MCF 10A (cell line): ENCODE measurements at regions not wholly inside any gene's neighbourhood (a gene's known extent, or its start where the extent isn't known, plus 50 kb on each side); places are given as distances from the start of the nearest gene placed in this dataset.

Source experiments
- BruUV-seq: library from RNA; stranded (reverse); fragments of 400-500 nt; replicated peaks from 2 replicates; lab custom pipeline; 2021; lab: Mats Ljungman, UMichigan
- CTCF ChIA-PET: fragments of 300-600 bp; sonication (Branson Sonifier 250); formaldehyde crosslinking; extraction: SDS; loops from one replicate; lab custom pipeline; 2021; ENCODE audit warnings: antibody characterized with exemption, inconsistent platforms; lab: Yijun Ruan, JAX
- POLR2A ChIA-PET: fragments of 300-600, 350-650 bp; sonication (Branson Sonifier 250); formaldehyde crosslinking; extraction: SDS; loops from one replicate; lab custom pipeline; 2020; ENCODE audit warnings: antibody characterized with exemption, inconsistent platforms; lab: Yijun Ruan, JAX
- DNase-seq: peaks from one replicate; pipeline ENCODE4 v3.0.0-alpha.2; 2018; ENCODE audit not compliant: unreplicated experiment
- H3K27ac Mint-ChIP-seq: one replicate; pipeline ENCODE4 v1.8.0; 2022; ENCODE audit warnings: mild to moderate bottlenecking, low read depth, mixed read lengths; ENCODE audit not compliant: unreplicated experiment
- H3K27me3 Mint-ChIP-seq: one replicate; pipeline ENCODE4 v1.8.0; 2022; ENCODE audit warnings: mixed read lengths; ENCODE audit not compliant: insufficient read depth, unreplicated experiment
- H3K36me3 Mint-ChIP-seq: one replicate; pipeline ENCODE4 v1.8.0; 2022; ENCODE audit warnings: mild to moderate bottlenecking, moderate library complexity, mixed read lengths; ENCODE audit not compliant: insufficient read depth, unreplicated experiment
- H3K4me1 Mint-ChIP-seq: one replicate; pipeline ENCODE4 v1.8.0; 2022; ENCODE audit warnings: mixed read lengths; ENCODE audit not compliant: insufficient read depth, unreplicated experiment
- H3K4me3 Mint-ChIP-seq: one replicate; pipeline ENCODE4 v1.8.0; 2022; ENCODE audit warnings: mild to moderate bottlenecking, moderate library complexity, mixed read lengths; ENCODE audit not compliant: unreplicated experiment
- H3K9me3 Mint-ChIP-seq: one replicate; pipeline ENCODE4 v1.8.0; 2022; ENCODE audit warnings: mixed read lengths; ENCODE audit not compliant: unreplicated experiment
- CTCF ChIP-seq: fragments of 200-600 bp; IDR thresholded peaks from one replicate; pipeline ENCODE4 v1.8.0; 2022; ENCODE audit warnings: antibody characterized with exemption, mild to moderate bottlenecking; ENCODE audit not compliant: unreplicated experiment
- intact Hi-C: fragments of 100-400 bp; cut with micrococcal nuclease; formaldehyde crosslinking; loops from 2 replicates; pipeline ENCODE4 v1.14.1; 2022

GRCh38 chr11:37786214-37786755 lies 1188.2 kb upstream of the RAG2 start:
- Mint-ChIP-seq H3K27ac (peak overlapping the region; percentile 10), H3K4me1 (peaks cover 16% of the 10 kb centered on the region), H3K9me3 (peaks cover 30% of the 10 kb centered on the region), H3K4me3 (no peak overlapping the region), H3K36me3 (no peaks in the 10 kb centered on the region), H3K27me3 (no peaks in the 10 kb centered on the region)
- ChIA-PET POLR2A (interaction anchor here (1.0 kb wide), 1 partner anchor 11 kb away, joined by 3 read pairs; no protein-coding TSS in a partner anchor), CTCF (no interaction called here)
- TF ChIP-seq CTCF: no peak
- BruUV-seq: no TSS peak
- DNase-seq: peak; percentile 60
- intact Hi-C loops: no loop called here

GRCh38 chr11:37774441-37774840 lies 1176.4 kb upstream of the RAG2 start:
- Mint-ChIP-seq H3K9me3 (no peaks in the 10 kb centered on the region), H3K36me3 (no peaks in the 10 kb centered on the region), H3K4me1 (no peaks in the 10 kb centered on the region), H3K27ac (no peak overlapping the region), H3K4me3 (no peak overlapping the region), H3K27me3 (no peaks in the 10 kb centered on the region)
- BruUV-seq: no TSS peak
- no peak for DNase-seq
- CTCF ChIA-PET: no interaction called here
- TF ChIP-seq CTCF: no peak
- POLR2A ChIA-PET: interaction anchor here (1.4 kb wide), 1 partner anchor 12 kb away, joined by 3 read pairs; no protein-coding TSS in a partner anchor
- intact Hi-C loops: no loop called here

GRCh38 chr11:37770145-37770544 lies 1172.1 kb upstream of the RAG2 start:
- no peaks in the 10 kb centered on the region for H3K36me3 Mint-ChIP-seq
- H3K4me1 Mint-ChIP-seq: no peaks in the 10 kb centered on the region
- H3K27me3 Mint-ChIP-seq: no peaks in the 10 kb centered on the region
- intact Hi-C loops: no loop called here
- no peak for DNase-seq
- H3K4me3 Mint-ChIP-seq: no peak overlapping the region
- ChIA-PET CTCF (interaction anchor here (0.6 kb wide), 1 partner anchor 1056 kb away, joined by 4 read pairs; no protein-coding TSS in a partner anchor), POLR2A (no interaction called here)
- no peak overlapping the region for H3K27ac Mint-ChIP-seq
- H3K9me3 Mint-ChIP-seq: no peaks in the 10 kb centered on the region
- TF ChIP-seq CTCF: no peak
- BruUV-seq: no TSS peak

GRCh38 chr11:37762079-37762478 lies 1164.0 kb upstream of the RAG2 start:
- H3K36me3 Mint-ChIP-seq: no peaks in the 10 kb centered on the region
- TF ChIP-seq CTCF: no peak
- peaks cover 14% of the 10 kb centered on the region for H3K9me3 Mint-ChIP-seq
- H3K4me1 Mint-ChIP-seq: no peaks in the 10 kb centered on the region
- CTCF ChIA-PET: no interaction called here
- DNase-seq: no peak
- POLR2A ChIA-PET: no interaction called here
- H3K27ac Mint-ChIP-seq: no peak overlapping the region
- intact Hi-C loops: no loop called here
- no peak overlapping the region for H3K4me3 Mint-ChIP-seq
- no TSS peak for BruUV-seq
- H3K27me3 Mint-ChIP-seq: no peaks in the 10 kb centered on the region
